K562 (cell line): ENCODE measurements at regions not wholly inside any gene's neighbourhood (a gene's known extent, or its start where the extent isn't known, plus 50 kb on each side); places are given as distances from the start of the nearest gene placed in this dataset.

ENCODE experiments used
- ATAC-seq: fragments of 200-7000 bp; cut with Tn5 transposase; 3 replicates; pipeline ENCODE4 v1.9.1; 2020; ENCODE audit warnings: moderate library complexity
- BruUV-seq: library from RNA; stranded (reverse); fragments of 400-500 nt; replicated peaks from 2 replicates; lab custom pipeline; 2021; lab: Mats Ljungman, UMichigan
- CTCF ChIA-PET: fragments of 300-600 bp; formaldehyde crosslinking; extraction: SDS; loops from one replicate; lab custom pipeline; 2021; ENCODE audit warnings: low intra/inter-chr PET ratio; lab: Yijun Ruan, JAX
- POLR2A ChIA-PET: fragments of 300-600, 350-650 bp; sonication (Branson Sonifier 250); formaldehyde crosslinking; extraction: SDS; loops from one replicate; lab custom pipeline; 2021; ENCODE audit warnings: antibody characterized with exemption, inconsistent platforms; lab: Yijun Ruan, JAX
- DNase-seq, 4 experiments: peaks; one replicate each; pipeline versions ENCODE4 v3.0.0 to v3.0.0-alpha.2; 2011 to 2018; ENCODE audit warnings: low spot score in 3 of 4, mixed read lengths in 3 of 4; ENCODE audit errors: extremely low read depth in 1 of 4
- FAIRE-seq: peaks from 2 replicates; lab custom pipeline; 2011; peaks lifted over from hg19 to GRCh38; lab: Jason Lieb, UNC
- H2AFZ ChIP-seq: 2 replicates; pipeline ENCODE4 v1.6.0; 2011; ENCODE audit warnings: low read depth, low read length, control low read depth, inconsistent platforms
- H3K27ac ChIP-seq: fragments of 200-600 bp; 3 replicates; pipeline ENCODE4 v1.8.0; 2011; ENCODE audit warnings: low read depth, mild to moderate bottlenecking, control low read depth, inconsistent platforms, low read length, moderate library complexity, mixed read lengths; ENCODE audit errors: extremely low read depth
- H3K27me3 ChIP-seq, 2 experiments: fragments of 300-600 bp in 1 of 2; 2 replicates in 1 of 2; 3 replicates in 1 of 2; pipeline versions ENCODE4 v1.6.0 to v1.8.0; 2011; ENCODE audit warnings: inconsistent platforms in 2 of 2, low read length in 2 of 2, mild to moderate bottlenecking in 1 of 2, mixed read lengths in 1 of 2, moderate library complexity in 1 of 2; ENCODE audit not compliant: control insufficient read depth in 2 of 2, insufficient read depth in 2 of 2
- H3K36me3 ChIP-seq: fragments of 300-600 bp; 3 replicates; pipeline ENCODE4 v1.8.0; 2011; ENCODE audit warnings: mild to moderate bottlenecking, low read length, inconsistent platforms; ENCODE audit not compliant: control insufficient read depth, insufficient read depth
- H3K4me1 ChIP-seq, 2 experiments: fragments of 200-600 bp in 1 of 2; replicated peaks in 1 of 2; 2 replicates in 1 of 2; 3 replicates in 1 of 2; pipeline versions ENCODE4 v1.5.1 to v1.8.0; 2011; ENCODE audit warnings: inconsistent platforms in 2 of 2, low read length in 2 of 2, mild to moderate bottlenecking in 1 of 2, mixed read lengths in 1 of 2, moderate library complexity in 1 of 2; ENCODE audit not compliant: control insufficient read depth in 2 of 2, insufficient read depth in 2 of 2
- H3K4me2 ChIP-seq: 2 replicates; pipeline ENCODE4 v1.6.1; 2011; ENCODE audit warnings: low read length, control low read depth, inconsistent platforms, mixed read lengths; ENCODE audit not compliant: insufficient read depth
- H3K4me3 ChIP-seq: fragments of 200-600 bp; sonication (generic), shearing (Covaris generic); 2 replicates; pipeline ENCODE4 v1.5.1; 2016; ENCODE audit warnings: control low read depth, inconsistent platforms
- H3K79me2 ChIP-seq: fragments of 200-600 bp; 3 replicates; pipeline ENCODE4 v1.8.0; 2011; ENCODE audit warnings: low read length, inconsistent platforms; ENCODE audit not compliant: control insufficient read depth, insufficient read depth
- H3K9ac ChIP-seq, 2 experiments: 2 replicates each; pipeline versions ENCODE4 v1.6.0 to v1.6.1; 2011; ENCODE audit warnings: low read depth in 2 of 2, low read length in 2 of 2, control low read depth in 1 of 2, inconsistent platforms in 1 of 2, mild to moderate bottlenecking in 1 of 2, mixed read lengths in 1 of 2; ENCODE audit not compliant: insufficient read depth in 1 of 2
- H3K9me1 ChIP-seq: one replicate; pipeline ENCODE4 v1.6.0; 2011; ENCODE audit warnings: inconsistent platforms, mild to moderate bottlenecking, low read length, moderate library complexity; ENCODE audit not compliant: control insufficient read depth, insufficient read depth
- H3K9me3 ChIP-seq: replicated peaks from 2 replicates; pipeline ENCODE4 v1.5.1; 2011; ENCODE audit warnings: low read depth, low read length, inconsistent platforms; ENCODE audit not compliant: control insufficient read depth, insufficient read depth
- H4K20me1 ChIP-seq: replicated peaks from 2 replicates; pipeline ENCODE4 v1.6.1; 2011; ENCODE audit warnings: low read length, inconsistent platforms, mixed read lengths; ENCODE audit not compliant: control insufficient read depth, insufficient read depth
- CBX2 ChIP-seq: fragments of 200-600 bp; sonication (generic); IDR thresholded peaks from one replicate; pipeline ENCODE4 v1.6.1; 2012; ENCODE audit warnings: mild to moderate bottlenecking, low read length, inconsistent platforms; ENCODE audit not compliant: insufficient read depth, poor library complexity, severe bottlenecking
- CXXC5 ChIP-seq: fragments of 250-450 bp; sonication (Bioruptor Pico); IDR thresholded peaks from 2 replicates; pipeline ENCODE4 v1.8.0; 2022; ENCODE audit warnings: inconsistent platforms, mild to moderate bottlenecking, moderate library complexity
- EGR1 ChIP-seq: fragments of 450-650 bp; conservative IDR thresholded peaks from 2 replicates; pipeline ENCODE4 v1.6.1; 2017; ENCODE audit warnings: mild to moderate bottlenecking
- FOXJ2 ChIP-seq: fragments of 200-800 bp; sonication (Bioruptor generic); IDR thresholded peaks from 2 replicates; pipeline ENCODE4 v1.6.1; 2016; ENCODE audit warnings: missing genetic modification characterization, missing compliant biosample characterization
- NFRKB ChIP-seq: fragments of 450-650 bp; IDR thresholded peaks from 2 replicates; pipeline ENCODE4 v1.6.1; 2016; ENCODE audit warnings: low read depth
- TEAD1 ChIP-seq, 2 experiments: fragments of 450-650 bp in 1 of 2; sonication (generic) in 1 of 2; formaldehyde crosslinking; IDR thresholded peaks; 2 replicates each; pipeline versions ENCODE4 v1.4.0 to v1.8.0; 2020 to 2022; ENCODE audit warnings: mild to moderate bottlenecking in 2 of 2, missing genetic modification reagents in 1 of 2
- ZBTB17 ChIP-seq: fragments of 450-650 bp; formaldehyde crosslinking; IDR thresholded peaks from 2 replicates; pipeline ENCODE4 v1.4.0; 2020; ENCODE audit warnings: mild to moderate bottlenecking
- ZNF217 ChIP-seq: sonication (generic); formaldehyde crosslinking; IDR thresholded peaks from 2 replicates; pipeline ENCODE4 v1.8.0; 2022; ENCODE audit warnings: mild to moderate bottlenecking, missing genetic modification reagents
- ZNF347 ChIP-seq: fragments of 450-650 bp; formaldehyde crosslinking; IDR thresholded peaks from 2 replicates; pipeline ENCODE4 v1.4.0; 2020; ENCODE audit warnings: low read depth, mild to moderate bottlenecking, moderate library complexity
- ZNF766 ChIP-seq: fragments of 200-800 bp; sonication (Bioruptor generic); conservative IDR thresholded peaks from 2 replicates; pipeline ENCODE4 v1.6.1; 2016; ENCODE audit warnings: missing genetic modification characterization, missing compliant biosample characterization
- WGBS: fragments of 100-300 bp; shearing (Covaris generic); methylation state at CpG from one replicate; pipeline ENCODE4 v1.1.6; 2016; ENCODE audit warnings: low coverage, mixed read lengths; ENCODE audit not compliant: insufficient coverage; ENCODE audit errors: missing lambda C conversion rate; 5-methylcytosine and 5-hydroxymethylcytosine counted together
- in situ Hi-C: fragments of 300-500 bp; cut with MboI; formaldehyde crosslinking; loops from 4 replicates; pipeline ENCODE4 v1.15.0; 2018; ENCODE audit warnings: inconsistent platforms, mixed read lengths
- intact Hi-C: fragments of 100-400 bp; cut with micrococcal nuclease; formaldehyde crosslinking; loops from 2 replicates; pipeline ENCODE4 v1.14.2; 2022
- TF ChIP-seq, protein P1 (sequence below): fragments of 450-650 bp; conservative IDR thresholded peaks from 2 replicates; pipeline ENCODE4 v1.6.1; 2016; ENCODE audit warnings: missing genetic modification characterization, low read depth, mild to moderate bottlenecking, missing compliant biosample characterization, moderate library complexity
- TF ChIP-seq, protein P2 (sequence below): fragments of 250-450 bp; sonication (Bioruptor Pico); IDR thresholded peaks from 2 replicates; pipeline ENCODE4 v1.5.1; 2021; ENCODE audit warnings: mild to moderate bottlenecking
- TF ChIP-seq, protein P3 (sequence below): sonication (generic); formaldehyde crosslinking; IDR thresholded peaks from 2 replicates; pipeline ENCODE4 v1.8.0; 2023; ENCODE audit warnings: mild to moderate bottlenecking, missing genetic modification reagents

DNA sequence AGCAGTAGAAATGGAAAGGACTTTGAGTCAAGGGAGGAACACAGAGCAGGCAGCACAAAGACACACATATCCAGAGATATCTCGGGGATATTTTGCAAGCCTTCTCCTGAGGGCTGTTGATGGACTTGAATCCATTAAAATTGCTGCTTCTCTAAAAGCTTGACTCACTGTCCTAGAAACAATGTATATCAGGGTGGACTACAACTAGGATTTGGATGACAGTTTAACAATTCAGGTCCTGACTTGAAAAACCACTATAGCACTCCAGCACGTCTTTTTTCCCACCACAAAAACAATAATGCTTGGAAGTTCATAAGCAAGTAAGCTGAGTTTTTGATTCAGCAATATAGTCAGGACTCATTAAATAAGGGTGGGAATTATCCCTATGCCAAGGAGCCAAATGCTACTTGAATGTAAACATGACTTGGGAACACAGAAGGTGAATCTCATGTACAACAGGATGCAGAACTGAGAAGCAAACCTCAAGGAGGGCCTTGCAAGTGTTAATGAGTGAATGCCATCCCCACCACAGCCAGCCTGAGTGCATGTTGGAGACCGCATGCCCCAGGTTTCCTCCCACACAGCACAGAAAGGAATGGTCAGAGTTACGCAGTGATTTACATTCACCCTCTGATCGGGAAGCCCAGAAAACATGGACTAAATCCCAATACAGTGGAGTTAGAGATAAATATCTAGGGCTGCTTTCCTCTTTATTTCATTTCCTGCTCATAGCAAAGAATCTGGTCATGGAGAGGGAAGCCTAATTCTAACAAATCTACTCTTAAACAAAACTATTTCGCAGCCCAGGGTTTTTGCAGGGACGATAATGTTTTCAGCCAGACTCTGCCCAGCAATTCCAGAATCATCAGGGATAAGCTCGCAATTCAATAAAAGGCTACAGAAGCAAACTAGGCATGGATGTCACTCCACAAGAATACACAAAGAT lies 98.4 kb upstream of the OR9G4 start:
- in situ Hi-C loops = no loop called here
- H3K4me1 ChIP-seq = no peaks in the 10 kb centered on the region
- no peak overlapping the region for H3K4me2 ChIP-seq
- DNase-seq (no peak), ATAC-seq (no peak)
- H3K4me3 ChIP-seq = no peak overlapping the region
- intact Hi-C loops = no loop called here
- TF ChIP-seq, protein P1, sequence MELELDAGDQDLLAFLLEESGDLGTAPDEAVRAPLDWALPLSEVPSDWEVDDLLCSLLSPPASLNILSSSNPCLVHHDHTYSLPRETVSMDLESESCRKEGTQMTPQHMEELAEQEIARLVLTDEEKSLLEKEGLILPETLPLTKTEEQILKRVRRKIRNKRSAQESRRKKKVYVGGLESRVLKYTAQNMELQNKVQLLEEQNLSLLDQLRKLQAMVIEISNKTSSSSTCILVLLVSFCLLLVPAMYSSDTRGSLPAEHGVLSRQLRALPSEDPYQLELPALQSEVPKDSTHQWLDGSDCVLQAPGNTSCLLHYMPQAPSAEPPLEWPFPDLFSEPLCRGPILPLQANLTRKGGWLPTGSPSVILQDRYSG (tag) = no peak
- TF ChIP-seq ZBTB17 (CRISPR knock-in tag) (no peak), TEAD1 (CRISPR knock-in tag; IDR thresholded peaks at IDR 0.05) (no peak), ZNF217 (CRISPR knock-in tag) (no peak), EGR1 (no peak), ZNF766 (CRISPR knock-in tag) (no peak), NFRKB (no peak), CBX2 (no peak), CXXC5 (CRISPR knock-in tag) (no peak), FOXJ2 (tag) (no peak), ZNF347 (CRISPR knock-in tag) (no peak)
- TF ChIP-seq, protein P2, sequence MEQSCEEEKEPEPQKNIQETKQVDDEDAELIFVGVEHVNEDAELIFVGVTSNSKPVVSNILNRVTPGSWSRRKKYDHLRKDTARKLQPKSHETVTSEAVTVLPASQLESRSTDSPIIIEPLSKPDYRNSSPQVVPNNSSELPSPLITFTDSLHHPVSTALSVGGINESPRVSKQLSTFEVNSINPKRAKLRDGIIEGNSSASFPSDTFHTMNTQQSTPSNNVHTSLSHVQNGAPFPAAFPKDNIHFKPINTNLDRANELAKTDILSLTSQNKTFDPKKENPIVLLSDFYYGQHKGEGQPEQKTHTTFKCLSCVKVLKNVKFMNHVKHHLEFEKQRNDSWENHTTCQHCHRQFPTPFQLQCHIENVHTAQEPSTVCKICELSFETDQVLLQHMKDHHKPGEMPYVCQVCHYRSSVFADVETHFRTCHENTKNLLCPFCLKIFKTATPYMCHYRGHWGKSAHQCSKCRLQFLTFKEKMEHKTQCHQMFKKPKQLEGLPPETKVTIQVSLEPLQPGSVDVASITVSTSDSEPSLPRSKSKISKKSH (CRISPR knock-in tag) = no peak
- TF ChIP-seq, protein P3, sequence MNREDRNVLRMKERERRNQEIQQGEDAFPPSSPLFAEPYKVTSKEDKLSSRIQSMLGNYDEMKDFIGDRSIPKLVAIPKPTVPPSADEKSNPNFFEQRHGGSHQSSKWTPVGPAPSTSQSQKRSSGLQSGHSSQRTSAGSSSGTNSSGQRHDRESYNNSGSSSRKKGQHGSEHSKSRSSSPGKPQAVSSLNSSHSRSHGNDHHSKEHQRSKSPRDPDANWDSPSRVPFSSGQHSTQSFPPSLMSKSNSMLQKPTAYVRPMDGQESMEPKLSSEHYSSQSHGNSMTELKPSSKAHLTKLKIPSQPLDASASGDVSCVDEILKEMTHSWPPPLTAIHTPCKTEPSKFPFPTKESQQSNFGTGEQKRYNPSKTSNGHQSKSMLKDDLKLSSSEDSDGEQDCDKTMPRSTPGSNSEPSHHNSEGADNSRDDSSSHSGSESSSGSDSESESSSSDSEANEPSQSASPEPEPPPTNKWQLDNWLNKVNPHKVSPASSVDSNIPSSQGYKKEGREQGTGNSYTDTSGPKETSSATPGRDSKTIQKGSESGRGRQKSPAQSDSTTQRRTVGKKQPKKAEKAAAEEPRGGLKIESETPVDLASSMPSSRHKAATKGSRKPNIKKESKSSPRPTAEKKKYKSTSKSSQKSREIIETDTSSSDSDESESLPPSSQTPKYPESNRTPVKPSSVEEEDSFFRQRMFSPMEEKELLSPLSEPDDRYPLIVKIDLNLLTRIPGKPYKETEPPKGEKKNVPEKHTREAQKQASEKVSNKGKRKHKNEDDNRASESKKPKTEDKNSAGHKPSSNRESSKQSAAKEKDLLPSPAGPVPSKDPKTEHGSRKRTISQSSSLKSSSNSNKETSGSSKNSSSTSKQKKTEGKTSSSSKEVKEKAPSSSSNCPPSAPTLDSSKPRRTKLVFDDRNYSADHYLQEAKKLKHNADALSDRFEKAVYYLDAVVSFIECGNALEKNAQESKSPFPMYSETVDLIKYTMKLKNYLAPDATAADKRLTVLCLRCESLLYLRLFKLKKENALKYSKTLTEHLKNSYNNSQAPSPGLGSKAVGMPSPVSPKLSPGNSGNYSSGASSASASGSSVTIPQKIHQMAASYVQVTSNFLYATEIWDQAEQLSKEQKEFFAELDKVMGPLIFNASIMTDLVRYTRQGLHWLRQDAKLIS (CRISPR knock-in tag) = no peak
- TF ChIP-seq, all 486 proteins: peak for 0
- Histone ChIP-seq H3K9me3 (no peaks in the 10 kb centered on the region), H2AFZ (no peak overlapping the region), H3K27me3 (no peaks in the 10 kb centered on the region), H4K20me1 (no peaks in the 10 kb centered on the region), H3K9ac (no peak overlapping the region), H3K36me3 (no peaks in the 10 kb centered on the region), H3K9me1 (no peaks in the 10 kb centered on the region), H3K27ac (no peak overlapping the region), H3K79me2 (no peaks in the 10 kb centered on the region)
- under 1% methylated on average over 8 of the region's 8 CpGs for WGBS
- ChIA-PET CTCF (no interaction called here), POLR2A (no interaction called here)
- BruUV-seq = no TSS peak
- no peak for FAIRE-seq
